Sigmoid colon (tissue), 3 donors: ENCODE measurements at regions not wholly inside any gene's neighbourhood (a gene's known extent, or its start where the extent isn't known, plus 50 kb on each side); places are given as distances from the start of the nearest gene placed in this dataset.

Experiments
- POLR2A ChIP-seq, 2 donors: fragments of 450-650 bp; IDR thresholded peaks; one replicate each; pipeline ENCODE4 v1.6.1; 2016; ENCODE audit warnings: antibody characterized with exemption in 2 of 2, mild to moderate bottlenecking in 2 of 2, moderate library complexity in 2 of 2
- TF ChIP-seq, protein P1 (sequence below), 4 experiments: fragments of 450-650 bp in 3 of 4; fragments of 200-600 bp in 1 of 4; IDR thresholded peaks; one replicate each; pipeline ENCODE4 v1.5.1; 2016 to 2019; ENCODE audit warnings: antibody characterized with exemption in 4 of 4, mild to moderate bottlenecking in 3 of 4, moderate library complexity in 2 of 4

- no peak for TF ChIP-seq POLR2A (IDR thresholded peaks at IDR 0.05)
- TF ChIP-seq, protein P1, sequence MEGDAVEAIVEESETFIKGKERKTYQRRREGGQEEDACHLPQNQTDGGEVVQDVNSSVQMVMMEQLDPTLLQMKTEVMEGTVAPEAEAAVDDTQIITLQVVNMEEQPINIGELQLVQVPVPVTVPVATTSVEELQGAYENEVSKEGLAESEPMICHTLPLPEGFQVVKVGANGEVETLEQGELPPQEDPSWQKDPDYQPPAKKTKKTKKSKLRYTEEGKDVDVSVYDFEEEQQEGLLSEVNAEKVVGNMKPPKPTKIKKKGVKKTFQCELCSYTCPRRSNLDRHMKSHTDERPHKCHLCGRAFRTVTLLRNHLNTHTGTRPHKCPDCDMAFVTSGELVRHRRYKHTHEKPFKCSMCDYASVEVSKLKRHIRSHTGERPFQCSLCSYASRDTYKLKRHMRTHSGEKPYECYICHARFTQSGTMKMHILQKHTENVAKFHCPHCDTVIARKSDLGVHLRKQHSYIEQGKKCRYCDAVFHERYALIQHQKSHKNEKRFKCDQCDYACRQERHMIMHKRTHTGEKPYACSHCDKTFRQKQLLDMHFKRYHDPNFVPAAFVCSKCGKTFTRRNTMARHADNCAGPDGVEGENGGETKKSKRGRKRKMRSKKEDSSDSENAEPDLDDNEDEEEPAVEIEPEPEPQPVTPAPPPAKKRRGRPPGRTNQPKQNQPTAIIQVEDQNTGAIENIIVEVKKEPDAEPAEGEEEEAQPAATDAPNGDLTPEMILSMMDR (IDR thresholded peaks at IDR 0.05), result no peak
These were observed 119.0 kb upstream of the PPP2R5A start for GRCh38 chr1:212166244-212166643.
